Uterus (tissue), 2 donors: ENCODE measurements at regions not wholly inside any gene's neighbourhood (a gene's known extent, or its start where the extent isn't known, plus 50 kb on each side); places are given as distances from the start of the nearest gene placed in this dataset.

ENCODE experiments used
- CTCF ChIP-seq, 4 experiments: fragments of 200-600 bp in 2 of 4; fragments of 450-650 bp in 2 of 4; sonication (generic) in 2 of 4; IDR thresholded peaks; one replicate each; pipeline ENCODE4 v1.5.1; 2016 to 2019; ENCODE audit warnings: antibody characterized with exemption in 4 of 4, mild to moderate bottlenecking in 2 of 4, moderate library complexity in 1 of 4
- POLR2A ChIP-seq, 2 donors: fragments of 450-650 bp; IDR thresholded peaks; one replicate each; pipeline ENCODE4 v1.6.1; 2016; ENCODE audit warnings: antibody characterized with exemption in 2 of 2, mild to moderate bottlenecking in 1 of 2, moderate library complexity in 1 of 2

- no peak for TF ChIP-seq CTCF (IDR thresholded peaks at IDR 0.05)
- no peak for TF ChIP-seq POLR2A (IDR thresholded peaks at IDR 0.05)
These were observed 254.4 kb upstream of the ARRDC4 start for GRCh38 chr15:97706059-97706458.
